ENCODE measurements at regions not wholly inside any gene's neighbourhood (a gene's known extent, or its start where the extent isn't known, plus 50 kb on each side); places are given as distances from the start of the nearest gene placed in this dataset.

GRCh38 chr20:23143986-23144690, 58.0 kb upstream of the CD93 start:
- TF ChIP-seq CTCF (conservative IDR thresholded peaks at IDR 0.05) (no peak), ZFX (IDR thresholded peaks at IDR 0.05) (no peak)
